ENCODE measurements at regions not wholly inside any gene's neighbourhood (a gene's known extent, or its start where the extent isn't known, plus 50 kb on each side); places are given as distances from the start of the nearest gene placed in this dataset.

DNA sequence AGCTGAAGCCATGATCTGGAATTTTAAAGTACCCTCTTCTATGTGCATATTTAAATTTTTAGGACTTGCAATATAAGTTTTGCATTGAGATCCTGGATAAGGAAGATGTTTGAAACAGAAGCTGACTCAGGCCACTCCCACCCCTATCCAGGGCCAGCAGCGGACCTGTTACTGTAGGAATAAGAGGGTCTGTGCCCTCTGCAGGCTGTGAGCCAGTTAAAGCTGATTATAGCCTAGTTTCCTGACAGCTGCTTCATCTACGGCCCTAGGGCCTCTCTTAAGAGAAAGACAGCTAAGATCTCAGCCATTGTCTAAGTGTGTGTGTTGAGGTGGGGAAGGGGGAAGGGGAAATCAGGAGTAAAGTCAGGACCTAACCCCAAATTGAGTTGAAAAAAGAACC, 234.0 kb downstream of the HAUS1 start:
- no peak for DNase-seq (ENCODE audit: low read depth in 2 of 2)
- no peak overlapping the region for H3K4me3 ChIP-seq (replicated peaks in 1 of 2; ENCODE audit: low read depth in 2 of 2, low read length in 2 of 2)
- TF ChIP-seq, protein P1, sequence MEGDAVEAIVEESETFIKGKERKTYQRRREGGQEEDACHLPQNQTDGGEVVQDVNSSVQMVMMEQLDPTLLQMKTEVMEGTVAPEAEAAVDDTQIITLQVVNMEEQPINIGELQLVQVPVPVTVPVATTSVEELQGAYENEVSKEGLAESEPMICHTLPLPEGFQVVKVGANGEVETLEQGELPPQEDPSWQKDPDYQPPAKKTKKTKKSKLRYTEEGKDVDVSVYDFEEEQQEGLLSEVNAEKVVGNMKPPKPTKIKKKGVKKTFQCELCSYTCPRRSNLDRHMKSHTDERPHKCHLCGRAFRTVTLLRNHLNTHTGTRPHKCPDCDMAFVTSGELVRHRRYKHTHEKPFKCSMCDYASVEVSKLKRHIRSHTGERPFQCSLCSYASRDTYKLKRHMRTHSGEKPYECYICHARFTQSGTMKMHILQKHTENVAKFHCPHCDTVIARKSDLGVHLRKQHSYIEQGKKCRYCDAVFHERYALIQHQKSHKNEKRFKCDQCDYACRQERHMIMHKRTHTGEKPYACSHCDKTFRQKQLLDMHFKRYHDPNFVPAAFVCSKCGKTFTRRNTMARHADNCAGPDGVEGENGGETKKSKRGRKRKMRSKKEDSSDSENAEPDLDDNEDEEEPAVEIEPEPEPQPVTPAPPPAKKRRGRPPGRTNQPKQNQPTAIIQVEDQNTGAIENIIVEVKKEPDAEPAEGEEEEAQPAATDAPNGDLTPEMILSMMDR (IDR thresholded peaks at IDR 0.05; ENCODE audit: low read depth, low read length) = no peak

GRCh38 chr18:46338766-46339165, 234.6 kb downstream of the HAUS1 start:
- no peak for DNase-seq (ENCODE audit: low read depth in 2 of 2)
- TF ChIP-seq, protein P1 (IDR thresholded peaks at IDR 0.05; ENCODE audit: low read depth, low read length) = no peak
- no peak overlapping the region for H3K4me3 ChIP-seq (replicated peaks in 1 of 2; ENCODE audit: low read depth in 2 of 2, low read length in 2 of 2)

DNA sequence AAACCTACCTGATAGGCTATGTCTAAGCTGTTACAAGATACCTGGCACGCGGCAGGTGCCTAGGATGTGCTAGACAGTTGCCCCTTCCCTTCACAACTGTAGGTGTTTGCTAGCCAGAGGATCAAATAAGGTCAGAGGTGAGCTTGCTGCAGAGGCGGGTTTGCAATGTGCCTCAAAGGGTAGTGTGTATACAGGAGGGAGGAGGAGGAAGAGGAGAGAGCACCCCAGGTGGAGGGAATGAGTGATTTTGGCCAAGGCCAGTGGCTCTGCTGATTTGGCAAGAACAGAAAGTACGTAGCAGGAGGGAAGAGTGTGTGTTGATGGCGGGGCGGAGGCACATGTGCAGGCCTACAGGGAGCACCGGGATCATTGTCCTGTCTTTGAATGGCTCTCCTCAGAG, 236.5 kb downstream of the HAUS1 start:
- TF ChIP-seq, protein P1 (IDR thresholded peaks at IDR 0.05; ENCODE audit: low read depth, low read length) = no peak
- no peak for DNase-seq (ENCODE audit: low read depth in 2 of 2)
- H3K4me3 ChIP-seq (replicated peaks in 1 of 2; ENCODE audit: low read depth in 2 of 2, low read length in 2 of 2) = no peak overlapping the region

GRCh38 chr18:46341986-46342525, 237.9 kb downstream of the HAUS1 start:
- no peak overlapping the region for H3K4me3 ChIP-seq (replicated peaks in 1 of 2; ENCODE audit: low read depth in 2 of 2, low read length in 2 of 2)
- TF ChIP-seq, protein P1 (IDR thresholded peaks at IDR 0.05; ENCODE audit: low read depth, low read length) = no peak
- no peak for DNase-seq (ENCODE audit: low read depth in 2 of 2)

- DNase-seq (ENCODE audit: low read depth in 2 of 2) = no peak
- no peak overlapping the region for H3K4me3 ChIP-seq (replicated peaks in 1 of 2; ENCODE audit: low read depth in 2 of 2, low read length in 2 of 2)
- TF ChIP-seq, protein P1 (IDR thresholded peaks at IDR 0.05; ENCODE audit: low read depth, low read length) = no peak
These were observed 239.3 kb downstream of the HAUS1 start for GRCh38 chr18:46343456-46343855.

- TF ChIP-seq, protein P1 (IDR thresholded peaks at IDR 0.05; ENCODE audit: low read depth, low read length) = no peak
- H3K4me3 ChIP-seq (replicated peaks in 1 of 2; ENCODE audit: low read depth in 2 of 2, low read length in 2 of 2) = no peak overlapping the region
- no peak for DNase-seq (ENCODE audit: low read depth in 2 of 2)
These were observed 239.8 kb downstream of the HAUS1 start for GRCh38 chr18:46343931-46344372.
